ENCODE measurements at regions not wholly inside any gene's neighbourhood (a gene's known extent, or its start where the extent isn't known, plus 50 kb on each side); places are given as distances from the start of the nearest gene placed in this dataset.

DNA sequence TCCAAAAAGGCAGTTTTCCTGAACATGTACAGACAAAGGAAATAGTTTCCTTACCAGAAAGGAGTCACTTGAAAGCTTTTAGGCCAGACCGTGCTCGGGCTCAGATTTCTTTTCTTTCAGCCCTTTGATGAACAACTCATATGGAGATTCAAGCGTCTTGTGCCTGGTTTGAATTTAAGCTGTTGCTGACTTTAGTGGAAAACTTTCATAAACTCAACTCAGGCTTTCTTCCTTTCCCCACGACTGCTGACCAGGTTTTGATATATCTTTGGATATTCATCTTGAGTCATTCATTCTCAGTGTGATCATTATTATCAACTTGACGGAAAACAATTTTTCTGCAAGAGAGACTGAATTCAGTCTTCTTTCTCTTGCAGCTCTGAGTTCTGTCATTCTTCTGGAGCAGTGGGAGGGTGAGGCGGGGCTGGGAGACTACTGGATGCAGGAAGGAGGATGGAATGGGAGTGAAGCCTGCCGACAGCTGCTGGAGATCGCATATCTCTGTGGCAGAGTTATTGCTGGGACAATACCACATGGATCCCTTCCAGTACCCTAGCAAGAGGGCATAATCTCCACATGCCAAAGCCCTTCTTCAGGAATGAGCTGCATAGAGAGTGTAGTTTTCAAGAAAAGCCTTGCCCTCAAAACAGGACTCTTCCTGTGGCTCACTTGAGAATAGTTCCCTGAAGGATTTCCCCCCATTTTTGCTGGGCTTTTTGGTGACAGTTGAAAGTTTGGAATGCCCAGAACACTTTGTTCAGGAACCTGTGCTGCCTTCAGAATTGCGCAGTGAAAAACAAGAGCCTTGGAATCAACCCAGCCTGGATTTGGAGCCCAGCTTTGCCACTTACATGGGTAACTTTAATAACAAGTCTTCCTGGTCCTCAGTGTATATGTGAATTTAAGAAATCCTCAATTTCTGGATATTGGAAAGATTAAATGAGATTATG is 364.4 kb downstream of the ZNF521 start:
- H3K27ac ChIP-seq (ENCODE audit: low read depth, low read length), result peak overlapping the region; percentile 29
- peaks cover 5% of the 10 kb centered on the region; the same call in 1 of the 2 replicates for H3K27me3 ChIP-seq (ENCODE audit: control insufficient read depth, insufficient read depth, low read length)
- H3K9ac ChIP-seq (ENCODE audit: low read depth, low read length), result no peak overlapping the region
- no peaks in the 10 kb centered on the region for H3K36me3 ChIP-seq (ENCODE audit: control insufficient read depth, insufficient read depth, low read length)
- no peak overlapping the region for H3K4me3 ChIP-seq (ENCODE audit: low read depth, low read length)
- peaks cover 38% of the 10 kb centered on the region for H3K4me1 ChIP-seq (ENCODE audit: control insufficient read depth, insufficient read depth, low read length)
- H3K9me3 ChIP-seq (ENCODE audit: control insufficient read depth, insufficient read depth, low read length), result no peaks in the 10 kb centered on the region

DNA sequence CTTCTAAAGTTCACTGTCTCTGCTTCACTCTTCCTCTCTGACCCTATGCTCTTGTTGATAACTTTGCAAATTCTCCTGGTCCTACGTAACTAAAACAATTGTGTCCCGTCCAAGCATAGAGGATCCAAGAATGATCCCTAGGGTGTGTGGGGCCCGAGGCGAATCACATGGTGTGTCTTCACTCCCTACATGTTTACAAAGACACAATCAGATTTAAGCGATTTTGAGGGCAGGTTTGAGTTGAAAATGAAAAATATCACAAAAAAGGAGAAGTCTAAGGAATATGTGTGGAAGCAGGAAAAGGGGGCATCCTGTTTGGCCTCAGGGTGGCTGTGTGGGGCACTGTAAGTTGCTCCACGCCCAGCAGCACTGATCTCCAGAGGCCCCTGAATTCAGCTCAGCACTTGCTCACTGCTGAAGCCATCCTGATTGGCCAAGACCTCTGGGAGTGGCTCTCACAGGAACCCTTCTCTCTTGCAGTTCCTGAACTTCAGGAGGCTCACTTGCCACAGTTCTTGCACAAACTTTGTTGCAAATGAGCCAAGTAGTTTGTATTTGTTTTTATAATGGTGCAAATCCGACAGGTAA is 363.6 kb downstream of the ZNF521 start:
- no peak overlapping the region for H3K4me3 ChIP-seq (ENCODE audit: low read depth, low read length)
- no peaks in the 10 kb centered on the region for H3K36me3 ChIP-seq (ENCODE audit: control insufficient read depth, insufficient read depth, low read length)
- H3K27ac ChIP-seq (ENCODE audit: low read depth, low read length), result no peak overlapping the region
- peaks cover 5% of the 10 kb centered on the region; the same call in 1 of the 2 replicates for H3K27me3 ChIP-seq (ENCODE audit: control insufficient read depth, insufficient read depth, low read length)
- H3K4me1 ChIP-seq (ENCODE audit: control insufficient read depth, insufficient read depth, low read length), result peaks cover 30% of the 10 kb centered on the region
- no peak overlapping the region for H3K9ac ChIP-seq (ENCODE audit: low read depth, low read length)
- no peaks in the 10 kb centered on the region for H3K9me3 ChIP-seq (ENCODE audit: control insufficient read depth, insufficient read depth, low read length)

DNA sequence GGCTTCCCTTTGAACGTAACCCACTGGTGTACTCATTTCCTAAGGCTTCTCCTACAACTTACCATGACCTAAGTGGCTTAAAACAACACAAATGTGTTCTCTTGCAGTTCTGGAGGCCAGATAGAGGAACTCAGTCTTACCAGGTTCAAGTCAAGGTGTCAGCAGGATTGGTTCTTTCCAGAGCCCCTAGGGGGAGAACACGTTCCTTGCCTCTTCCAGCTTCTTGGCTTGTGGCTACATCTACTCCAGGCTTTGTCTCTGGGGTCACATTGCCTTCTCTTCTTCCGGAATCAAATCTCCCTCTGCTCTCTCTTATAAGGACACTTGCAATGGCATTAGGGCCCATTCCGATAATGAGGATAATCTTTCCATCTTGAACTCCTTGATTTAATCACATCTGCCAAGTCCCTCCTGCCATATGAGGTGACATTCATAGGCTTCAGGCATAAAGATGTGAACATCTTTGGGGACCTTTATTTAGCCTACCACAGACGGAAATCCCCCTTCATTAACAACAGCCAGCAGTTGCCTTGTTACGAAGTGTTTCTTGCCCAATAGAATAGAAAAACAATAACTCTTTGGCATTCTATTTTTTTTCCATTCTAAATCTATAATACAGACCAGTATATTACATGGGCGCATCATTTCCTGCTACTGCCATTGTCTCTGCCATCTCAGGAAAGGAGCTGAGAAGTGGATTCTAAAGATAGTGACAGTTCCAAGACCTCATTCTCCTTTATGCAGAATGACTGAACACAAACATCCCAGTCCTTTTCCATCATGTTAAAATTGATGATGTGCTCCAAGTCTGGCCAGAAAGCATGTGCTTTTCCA is 362.0 kb downstream of the ZNF521 start:
- Histone ChIP-seq H3K9ac (ENCODE audit: low read depth, low read length) (no peak overlapping the region), H3K27ac (ENCODE audit: low read depth, low read length) (no peak overlapping the region), H3K27me3 (ENCODE audit: control insufficient read depth, insufficient read depth, low read length) (no peaks in the 10 kb centered on the region; the same call in 1 of the 2 replicates), H3K36me3 (ENCODE audit: control insufficient read depth, insufficient read depth, low read length) (no peaks in the 10 kb centered on the region), H3K9me3 (ENCODE audit: control insufficient read depth, insufficient read depth, low read length) (no peaks in the 10 kb centered on the region), H3K4me1 (ENCODE audit: control insufficient read depth, insufficient read depth, low read length) (peaks cover 24% of the 10 kb centered on the region), H3K4me3 (ENCODE audit: low read depth, low read length) (no peak overlapping the region)

DNA sequence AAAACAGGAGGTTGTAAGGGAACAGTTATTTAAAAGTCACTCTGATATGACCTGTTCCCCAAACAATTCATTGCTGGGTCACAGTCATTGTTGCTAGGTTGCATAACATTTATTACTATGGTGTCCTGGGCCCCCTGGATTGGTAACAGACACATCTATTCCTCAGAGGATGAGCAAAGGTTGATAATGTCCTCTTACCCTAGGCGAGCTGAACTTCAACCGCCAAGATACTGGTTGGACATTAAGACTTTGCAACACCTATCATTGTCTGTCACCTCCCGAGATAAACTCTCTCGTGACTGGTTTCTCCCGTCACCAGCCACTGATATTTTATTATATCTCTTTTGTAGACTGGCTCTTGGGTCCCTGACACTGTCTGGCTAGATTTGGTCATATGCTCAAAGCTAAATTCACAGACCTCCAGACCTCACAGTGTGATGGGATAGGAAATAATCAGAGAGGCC is 361.3 kb downstream of the ZNF521 start:
- H3K27ac ChIP-seq (ENCODE audit: low read depth, low read length), result no peak overlapping the region
- no peak overlapping the region for H3K4me3 ChIP-seq (ENCODE audit: low read depth, low read length)
- no peaks in the 10 kb centered on the region for H3K9me3 ChIP-seq (ENCODE audit: control insufficient read depth, insufficient read depth, low read length)
- no peak overlapping the region for H3K9ac ChIP-seq (ENCODE audit: low read depth, low read length)
- H3K27me3 ChIP-seq (ENCODE audit: control insufficient read depth, insufficient read depth, low read length), result no peaks in the 10 kb centered on the region
- H3K4me1 ChIP-seq (ENCODE audit: control insufficient read depth, insufficient read depth, low read length), result peaks cover 24% of the 10 kb centered on the region
- no peaks in the 10 kb centered on the region for H3K36me3 ChIP-seq (ENCODE audit: control insufficient read depth, insufficient read depth, low read length)

DNA sequence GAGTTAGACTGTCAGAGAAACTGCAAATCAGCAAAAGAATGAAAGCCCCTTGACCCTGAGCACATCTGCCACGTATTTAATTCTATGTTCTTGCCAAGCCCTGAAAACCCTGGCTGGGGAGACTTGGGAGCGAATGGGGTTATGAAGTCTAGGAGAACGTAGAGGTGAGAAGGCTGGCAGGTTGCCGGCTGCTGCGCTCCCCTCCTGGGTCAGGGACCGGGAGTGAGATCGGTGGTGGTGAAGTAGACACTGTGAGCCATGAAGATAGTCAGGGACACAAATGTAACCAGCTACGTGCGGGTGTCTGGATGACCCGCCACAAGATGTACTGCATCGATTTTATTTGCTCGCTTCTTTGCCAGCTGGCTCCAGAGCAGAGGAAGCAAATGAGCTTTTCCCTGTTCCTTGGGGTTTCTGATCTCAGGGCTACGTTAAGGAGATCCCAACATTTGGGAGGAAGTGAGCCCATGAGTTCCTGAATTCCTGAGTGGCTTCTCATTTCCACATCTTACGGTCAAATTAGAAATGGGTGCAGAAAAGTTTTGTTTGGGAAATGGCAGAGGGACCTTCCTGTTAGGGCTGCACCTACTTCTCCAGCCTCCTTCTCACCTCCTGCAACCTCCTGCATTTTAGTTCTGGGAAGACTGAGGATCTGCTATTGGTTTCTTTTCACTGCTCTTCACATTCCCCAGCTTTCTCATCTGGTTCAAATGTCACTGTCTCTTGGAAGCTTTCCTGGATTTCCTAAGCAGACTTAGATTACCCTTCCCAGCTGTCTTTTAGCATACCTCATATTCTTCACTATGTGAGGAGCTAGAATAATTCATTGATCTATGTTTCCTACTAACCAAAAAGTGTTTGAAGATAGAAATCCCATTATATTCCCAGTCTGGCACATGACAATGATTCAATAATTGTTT is 360.6 kb downstream of the ZNF521 start:
- no peaks in the 10 kb centered on the region for H3K36me3 ChIP-seq (ENCODE audit: control insufficient read depth, insufficient read depth, low read length)
- H3K9ac ChIP-seq (ENCODE audit: low read depth, low read length), result no peak overlapping the region
- no peak overlapping the region for H3K4me3 ChIP-seq (ENCODE audit: low read depth, low read length)
- peaks cover 20% of the 10 kb centered on the region for H3K4me1 ChIP-seq (ENCODE audit: control insufficient read depth, insufficient read depth, low read length)
- no peaks in the 10 kb centered on the region for H3K27me3 ChIP-seq (ENCODE audit: control insufficient read depth, insufficient read depth, low read length)
- H3K27ac ChIP-seq (ENCODE audit: low read depth, low read length), result no peak overlapping the region
- no peaks in the 10 kb centered on the region for H3K9me3 ChIP-seq (ENCODE audit: control insufficient read depth, insufficient read depth, low read length)

DNA sequence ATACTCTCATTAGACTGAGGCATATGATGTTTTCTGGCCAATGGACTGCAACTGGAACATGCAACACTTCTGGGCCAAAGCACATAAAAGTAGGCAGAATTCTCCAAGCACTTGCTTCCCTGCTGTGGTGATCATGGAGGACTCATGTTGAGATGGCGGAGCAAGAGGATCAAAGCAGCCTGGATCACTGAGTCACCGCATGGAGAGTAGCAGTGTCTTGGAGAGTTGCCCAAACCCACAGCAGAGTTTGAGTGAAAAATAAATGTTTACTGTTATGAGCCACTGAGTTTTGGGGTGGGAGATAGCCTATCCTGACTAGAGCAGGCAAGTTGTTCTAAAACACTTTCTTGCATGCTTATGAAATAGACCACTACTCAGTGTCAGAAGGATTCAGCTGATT is 359.5 kb downstream of the ZNF521 start:
- Histone ChIP-seq H3K27me3 (ENCODE audit: control insufficient read depth, insufficient read depth, low read length) (no peaks in the 10 kb centered on the region), H3K36me3 (ENCODE audit: control insufficient read depth, insufficient read depth, low read length) (no peaks in the 10 kb centered on the region), H3K9ac (ENCODE audit: low read depth, low read length) (no peak overlapping the region), H3K9me3 (ENCODE audit: control insufficient read depth, insufficient read depth, low read length) (no peaks in the 10 kb centered on the region), H3K4me3 (ENCODE audit: low read depth, low read length) (no peak overlapping the region), H3K27ac (ENCODE audit: low read depth, low read length) (no peak overlapping the region), H3K4me1 (ENCODE audit: control insufficient read depth, insufficient read depth, low read length) (peaks cover 9% of the 10 kb centered on the region)

DNA sequence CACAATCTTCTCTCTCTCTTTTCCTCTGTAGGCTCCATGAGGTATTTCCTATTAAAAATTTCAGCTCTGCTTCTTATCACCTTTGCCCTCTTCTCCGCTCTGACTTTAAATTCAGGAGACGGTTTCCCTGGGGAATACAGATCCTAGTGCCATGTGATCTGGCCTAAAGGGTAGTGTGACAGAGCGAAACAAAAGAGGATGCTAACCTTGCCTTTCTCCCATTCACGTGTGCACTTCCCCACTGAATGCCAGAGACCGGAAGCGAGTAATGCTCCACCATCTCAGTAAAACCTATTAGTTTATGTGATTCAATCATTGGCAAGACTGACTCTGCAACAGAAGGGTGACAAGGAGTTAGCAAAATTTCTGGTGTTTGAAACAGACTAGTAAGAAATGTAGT is 358.3 kb downstream of the ZNF521 start:
- Histone ChIP-seq H3K4me1 (ENCODE audit: control insufficient read depth, insufficient read depth, low read length) (no peaks in the 10 kb centered on the region), H3K36me3 (ENCODE audit: control insufficient read depth, insufficient read depth, low read length) (no peaks in the 10 kb centered on the region), H3K4me3 (ENCODE audit: low read depth, low read length) (no peak overlapping the region), H3K27me3 (ENCODE audit: control insufficient read depth, insufficient read depth, low read length) (no peaks in the 10 kb centered on the region), H3K9me3 (ENCODE audit: control insufficient read depth, insufficient read depth, low read length) (no peaks in the 10 kb centered on the region), H3K27ac (ENCODE audit: low read depth, low read length) (no peak overlapping the region), H3K9ac (ENCODE audit: low read depth, low read length) (no peak overlapping the region)

DNA sequence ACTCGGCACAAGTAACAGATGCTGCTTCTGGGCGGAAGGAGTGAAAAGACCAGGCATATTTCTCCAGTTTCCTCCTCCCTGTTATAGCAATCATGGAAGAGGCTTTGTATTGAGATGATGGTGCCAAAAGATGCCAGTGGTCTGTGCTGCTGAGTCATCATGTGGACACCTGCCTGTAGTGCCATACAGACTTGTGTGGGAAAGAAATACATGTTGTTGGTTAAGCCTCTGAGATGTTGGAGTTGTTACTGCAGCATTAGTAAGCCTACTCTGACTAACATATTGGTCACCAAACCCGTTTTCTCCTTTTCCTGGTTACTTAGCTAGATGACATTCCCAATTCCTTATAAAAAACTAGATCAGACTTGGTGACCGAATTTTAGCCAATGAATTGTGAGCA is 356.9 kb downstream of the ZNF521 start:
- H3K27ac ChIP-seq (ENCODE audit: low read depth, low read length), result no peak overlapping the region
- H3K27me3 ChIP-seq (ENCODE audit: control insufficient read depth, insufficient read depth, low read length), result no peaks in the 10 kb centered on the region
- no peak overlapping the region for H3K9ac ChIP-seq (ENCODE audit: low read depth, low read length)
- H3K9me3 ChIP-seq (ENCODE audit: control insufficient read depth, insufficient read depth, low read length), result peaks cover 9% of the 10 kb centered on the region; the same call in 1 of the 2 replicates
- no peaks in the 10 kb centered on the region for H3K36me3 ChIP-seq (ENCODE audit: control insufficient read depth, insufficient read depth, low read length)
- H3K4me1 ChIP-seq (ENCODE audit: control insufficient read depth, insufficient read depth, low read length), result no peaks in the 10 kb centered on the region
- H3K4me3 ChIP-seq (ENCODE audit: low read depth, low read length), result no peak overlapping the region

DNA sequence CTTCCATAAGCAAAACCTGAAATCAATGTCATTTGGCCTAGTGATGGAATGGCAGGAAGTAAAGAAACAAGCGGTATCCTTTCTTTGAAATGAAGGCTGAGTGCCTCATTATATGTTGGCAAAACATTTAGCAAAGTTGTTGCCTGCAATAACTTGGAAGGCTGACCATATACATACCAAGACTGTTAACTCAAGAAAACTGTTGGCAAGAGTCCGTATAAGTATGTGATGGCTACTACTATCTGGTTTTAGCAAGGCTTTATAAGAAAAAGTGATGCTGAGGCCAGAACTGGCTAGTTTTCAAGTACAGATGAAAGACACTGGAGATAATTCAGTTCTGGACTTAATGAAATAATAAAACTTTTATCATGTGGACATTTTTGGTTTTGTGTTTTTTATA is 356.2 kb downstream of the ZNF521 start:
- Histone ChIP-seq H3K27me3 (ENCODE audit: control insufficient read depth, insufficient read depth, low read length) (no peaks in the 10 kb centered on the region), H3K4me3 (ENCODE audit: low read depth, low read length) (no peak overlapping the region), H3K9ac (ENCODE audit: low read depth, low read length) (no peak overlapping the region), H3K9me3 (ENCODE audit: control insufficient read depth, insufficient read depth, low read length) (peaks cover 10% of the 10 kb centered on the region; the same call in 1 of the 2 replicates), H3K4me1 (ENCODE audit: control insufficient read depth, insufficient read depth, low read length) (no peaks in the 10 kb centered on the region), H3K27ac (ENCODE audit: low read depth, low read length) (no peak overlapping the region), H3K36me3 (ENCODE audit: control insufficient read depth, insufficient read depth, low read length) (no peaks in the 10 kb centered on the region)

DNA sequence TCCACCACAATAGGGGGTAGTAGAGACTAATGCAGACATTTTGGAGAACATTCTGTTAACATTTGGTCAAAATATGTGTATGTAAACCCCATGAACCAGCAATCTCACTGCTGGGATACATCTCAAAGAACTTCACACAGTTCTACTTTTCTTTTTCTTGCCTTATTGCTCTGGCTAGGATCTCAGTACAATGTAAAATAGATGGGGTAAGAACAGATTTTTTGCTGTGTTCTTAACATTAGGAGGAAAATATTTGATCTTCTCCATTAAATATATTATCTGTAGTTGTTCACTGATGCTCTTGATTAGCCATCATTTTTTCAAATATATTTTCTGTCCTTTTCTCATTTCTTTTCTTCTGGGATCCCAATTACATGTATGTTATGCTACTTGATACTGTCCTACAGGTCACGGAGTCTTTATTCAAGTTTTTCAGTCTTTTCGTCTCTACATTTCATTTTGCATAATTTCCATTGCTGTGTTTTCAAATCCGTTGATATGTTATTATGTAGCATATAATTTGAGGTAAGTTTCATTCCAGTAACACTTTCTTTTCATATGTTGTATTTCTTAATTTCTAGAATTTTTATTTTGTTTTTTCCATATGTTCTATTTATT is 352.2 kb downstream of the ZNF521 start:
- Histone ChIP-seq H3K9ac (ENCODE audit: low read depth, low read length) (no peak overlapping the region), H3K4me3 (ENCODE audit: low read depth, low read length) (no peak overlapping the region), H3K4me1 (ENCODE audit: control insufficient read depth, insufficient read depth, low read length) (no peaks in the 10 kb centered on the region), H3K27ac (ENCODE audit: low read depth, low read length) (no peak overlapping the region), H3K9me3 (ENCODE audit: control insufficient read depth, insufficient read depth, low read length) (peaks cover 10% of the 10 kb centered on the region; the same call in 1 of the 2 replicates), H3K36me3 (ENCODE audit: control insufficient read depth, insufficient read depth, low read length) (no peaks in the 10 kb centered on the region), H3K27me3 (ENCODE audit: control insufficient read depth, insufficient read depth, low read length) (no peaks in the 10 kb centered on the region)
